Suppressor macrophage treated with lipopolysaccharide for 1 hour (primary cell): ENCODE measurements at regions not wholly inside any gene's neighbourhood (a gene's known extent, or its start where the extent isn't known, plus 50 kb on each side); places are given as distances from the start of the nearest gene placed in this dataset.
"Not testable (repeated sequence)": the region's sequence is repeated elsewhere in the genome, so short reads cannot be mapped to it uniquely, and the experiment has no call there.

Source experiments
- DNase-seq, 3 donors: peaks; one replicate each; pipeline ENCODE4 v3.0.0-alpha.2; 2020 to 2022

GRCh38 chr5:97489010-97489840 is 306.2 kb upstream of the RIOK2 start:
- no peak for DNase-seq

GRCh38 chr5:97494465-97494864 is 311.4 kb upstream of the RIOK2 start:
- no peak for DNase-seq

- DNase-seq: no peak
Observed at GRCh38 chr5:97495301-97495700, 312.3 kb upstream of the RIOK2 start.

- no peak for DNase-seq
Observed at GRCh38 chr5:97496037-97496436, 313.0 kb upstream of the RIOK2 start.

- no peak for DNase-seq
Observed at GRCh38 chr5:97498657-97499056, 315.6 kb upstream of the RIOK2 start.

- DNase-seq: no peak
Observed at GRCh38 chr5:97499605-97500004, 316.6 kb upstream of the RIOK2 start.

GRCh38 chr5:97501286-97501964 is 318.4 kb upstream of the RIOK2 start:
- no peak for DNase-seq

GRCh38 chr5:97501965-97502305 is 318.9 kb upstream of the RIOK2 start:
- no peak for DNase-seq

- no peak for DNase-seq
Observed at GRCh38 chr5:97508864-97509263, 325.8 kb upstream of the RIOK2 start.

- DNase-seq: not testable (repeated sequence)
Observed at GRCh38 chr5:97519565-97519964, 336.5 kb upstream of the RIOK2 start.

GRCh38 chr5:97523336-97523735 is 340.3 kb upstream of the RIOK2 start:
- not testable (repeated sequence) for DNase-seq

GRCh38 chr5:97525780-97526179 is 342.7 kb upstream of the RIOK2 start:
- DNase-seq: peak; percentile 28 to 71 (median 70)

GRCh38 chr5:97528941-97529340 is 345.9 kb upstream of the RIOK2 start:
- DNase-seq: no peak

- no peak for DNase-seq
Observed at GRCh38 chr5:97529354-97529985, 346.4 kb upstream of the RIOK2 start.

GRCh38 chr5:97531549-97531948 is 348.5 kb upstream of the RIOK2 start:
- DNase-seq: no peak

- peak; percentile 58 to 75 (median 73) for DNase-seq
Observed at GRCh38 chr5:97534166-97534565, 351.1 kb upstream of the RIOK2 start.

GRCh38 chr5:97536683-97537082 is 353.6 kb upstream of the RIOK2 start:
- DNase-seq: no peak

- DNase-seq: no peak
Observed at GRCh38 chr5:97538912-97539311, 355.9 kb upstream of the RIOK2 start.

- no peak for DNase-seq
Observed at GRCh38 chr5:97541864-97542263, 358.8 kb upstream of the RIOK2 start.

GRCh38 chr5:97542469-97542868 is 359.4 kb upstream of the RIOK2 start:
- no peak for DNase-seq

- DNase-seq: no peak
Observed at GRCh38 chr5:97543166-97543565, 360.1 kb upstream of the RIOK2 start.

GRCh38 chr5:97544240-97544639 is 361.2 kb upstream of the RIOK2 start:
- DNase-seq: no peak

GRCh38 chr5:97544678-97545077 is 361.6 kb upstream of the RIOK2 start:
- peak in 2 of 3 donors; percentile 10 to 30 for DNase-seq

- no peak for DNase-seq
Observed at GRCh38 chr5:97545446-97545845, 362.4 kb upstream of the RIOK2 start.
